HCT116 (cell line): ENCODE measurements at regions not wholly inside any gene's neighbourhood (a gene's known extent, or its start where the extent isn't known, plus 50 kb on each side); places are given as distances from the start of the nearest gene placed in this dataset.

Experiments used
- EZH2 ChIP-seq: fragments of 200-600 bp; sonication (generic); IDR thresholded peaks from 2 replicates; pipeline ENCODE4 v1.6.1; 2017; ENCODE audit warnings: antibody characterized with exemption, mixed run types
- EZH2phosphoT487 ChIP-seq: fragments of 200-600 bp; IDR thresholded peaks from 2 replicates; pipeline ENCODE4 v1.6.1; 2018; ENCODE audit warnings: antibody characterized with exemption, borderline replicate concordance
- POLR2A ChIP-seq: IDR thresholded peaks from 2 replicates; pipeline ENCODE4 v1.7.0; 2011; ENCODE audit warnings: borderline replicate concordance; ENCODE audit not compliant: insufficient read depth, insufficient read length; ENCODE audit errors: extremely low read depth
- POLR2AphosphoS5 ChIP-seq: IDR thresholded peaks from 2 replicates; pipeline ENCODE4 v1.6.1; 2011; ENCODE audit warnings: mild to moderate bottlenecking, low read depth, low read length, moderate library complexity
- TF ChIP-seq, protein P1 (sequence below), 3 experiments: fragments of 200-600 bp in 1 of 3; sonication (generic) in 1 of 3; IDR thresholded peaks in 2 of 3; conservative IDR thresholded peaks in 1 of 3; 2 replicates each; pipeline ENCODE4 v1.5.1; 2012 to 2017; ENCODE audit warnings: low read depth in 2 of 3, low read length in 2 of 3, antibody characterized with exemption in 1 of 3, borderline replicate concordance in 1 of 3, control low read depth in 1 of 3, mild to moderate bottlenecking in 1 of 3, mixed read lengths in 1 of 3, mixed run types in 1 of 3, moderate library complexity in 1 of 3; ENCODE audit not compliant: insufficient read depth in 1 of 3
- TF ChIP-seq, protein P2 (sequence below): IDR thresholded peaks from 2 replicates; pipeline ENCODE4 v1.6.1; 2011; ENCODE audit warnings: mild to moderate bottlenecking, low read length, moderate library complexity; ENCODE audit not compliant: insufficient replicate concordance; ENCODE audit errors: extremely low read depth

GRCh38 chr2:71856773-71857525 is 290.7 kb downstream of the CYP26B1 start:
- TF ChIP-seq POLR2AphosphoS5, result no peak
- no peak for TF ChIP-seq POLR2A
- TF ChIP-seq, protein P1, sequence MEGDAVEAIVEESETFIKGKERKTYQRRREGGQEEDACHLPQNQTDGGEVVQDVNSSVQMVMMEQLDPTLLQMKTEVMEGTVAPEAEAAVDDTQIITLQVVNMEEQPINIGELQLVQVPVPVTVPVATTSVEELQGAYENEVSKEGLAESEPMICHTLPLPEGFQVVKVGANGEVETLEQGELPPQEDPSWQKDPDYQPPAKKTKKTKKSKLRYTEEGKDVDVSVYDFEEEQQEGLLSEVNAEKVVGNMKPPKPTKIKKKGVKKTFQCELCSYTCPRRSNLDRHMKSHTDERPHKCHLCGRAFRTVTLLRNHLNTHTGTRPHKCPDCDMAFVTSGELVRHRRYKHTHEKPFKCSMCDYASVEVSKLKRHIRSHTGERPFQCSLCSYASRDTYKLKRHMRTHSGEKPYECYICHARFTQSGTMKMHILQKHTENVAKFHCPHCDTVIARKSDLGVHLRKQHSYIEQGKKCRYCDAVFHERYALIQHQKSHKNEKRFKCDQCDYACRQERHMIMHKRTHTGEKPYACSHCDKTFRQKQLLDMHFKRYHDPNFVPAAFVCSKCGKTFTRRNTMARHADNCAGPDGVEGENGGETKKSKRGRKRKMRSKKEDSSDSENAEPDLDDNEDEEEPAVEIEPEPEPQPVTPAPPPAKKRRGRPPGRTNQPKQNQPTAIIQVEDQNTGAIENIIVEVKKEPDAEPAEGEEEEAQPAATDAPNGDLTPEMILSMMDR (IDR thresholded peaks at IDR 0.05 in 2 of 3, conservative IDR thresholded peaks at IDR 0.05 in 1 of 3; ENCODE audit: borderline replicate concordance in 1 of 3, insufficient read depth in 1 of 3, low read depth in 2 of 3, low read length in 2 of 3), result no peak
- TF ChIP-seq EZH2phosphoT487, result no peak
- TF ChIP-seq EZH2, result no peak
- TF ChIP-seq, protein P2, sequence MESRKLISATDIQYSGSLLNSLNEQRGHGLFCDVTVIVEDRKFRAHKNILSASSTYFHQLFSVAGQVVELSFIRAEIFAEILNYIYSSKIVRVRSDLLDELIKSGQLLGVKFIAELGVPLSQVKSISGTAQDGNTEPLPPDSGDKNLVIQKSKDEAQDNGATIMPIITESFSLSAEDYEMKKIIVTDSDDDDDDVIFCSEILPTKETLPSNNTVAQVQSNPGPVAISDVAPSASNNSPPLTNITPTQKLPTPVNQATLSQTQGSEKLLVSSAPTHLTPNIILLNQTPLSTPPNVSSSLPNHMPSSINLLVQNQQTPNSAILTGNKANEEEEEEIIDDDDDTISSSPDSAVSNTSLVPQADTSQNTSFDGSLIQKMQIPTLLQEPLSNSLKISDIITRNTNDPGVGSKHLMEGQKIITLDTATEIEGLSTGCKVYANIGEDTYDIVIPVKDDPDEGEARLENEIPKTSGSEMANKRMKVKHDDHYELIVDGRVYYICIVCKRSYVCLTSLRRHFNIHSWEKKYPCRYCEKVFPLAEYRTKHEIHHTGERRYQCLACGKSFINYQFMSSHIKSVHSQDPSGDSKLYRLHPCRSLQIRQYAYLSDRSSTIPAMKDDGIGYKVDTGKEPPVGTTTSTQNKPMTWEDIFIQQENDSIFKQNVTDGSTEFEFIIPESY, result no peak
